Adrenal gland (tissue), 9 donors: ENCODE measurements at regions not wholly inside any gene's neighbourhood (a gene's known extent, or its start where the extent isn't known, plus 50 kb on each side); places are given as distances from the start of the nearest gene placed in this dataset.

Experiments
- DNase-seq, 7 donors: peaks; one replicate each; pipeline ENCODE4 v3.0.0-alpha.2; 2019 to 2020
- H3K27ac ChIP-seq, 5 donors: fragments of 200-600 bp; sonication (generic) in 4 of 5; 1 replicate in 3 of 5; 2 replicates in 2 of 5; pipeline versions ENCODE4 v1.5.1 to v1.8.0; 2016 to 2020; ENCODE audit warnings: mild to moderate bottlenecking in 1 of 5
- H3K27me3 ChIP-seq: fragments of 200-600 bp; 2 replicates; pipeline ENCODE4 v1.8.0; 2021
- H3K36me3 ChIP-seq, 2 donors: fragments of 200-600 bp; replicated peaks in 1 of 2; 1 replicate in 1 of 2; 2 replicates in 1 of 2; pipeline versions ENCODE4 v1.5.1 to v1.8.0; 2018 to 2022
- H3K4me1 ChIP-seq, 2 donors: fragments of 200-600 bp; replicated peaks in 1 of 2; 1 replicate in 1 of 2; 2 replicates in 1 of 2; pipeline versions ENCODE4 v1.5.1 to v1.8.0; 2018 to 2021
- H3K4me3 ChIP-seq, 4 donors: fragments of 200-600 bp; sonication (generic) in 3 of 4; one replicate each; pipeline ENCODE4 v1.5.1; 2016 to 2018
- H3K9me3 ChIP-seq, 3 donors: fragments of 200-600 bp; sonication (generic) in 1 of 3; replicated peaks in 1 of 3; 1 replicate in 2 of 3; 2 replicates in 1 of 3; pipeline versions ENCODE4 v1.5.1 to v1.8.0; 2016 to 2021
- POLR2A ChIP-seq, 2 donors: fragments of 450-650 bp; IDR thresholded peaks; one replicate each; pipeline ENCODE4 v1.6.1; 2017; ENCODE audit warnings: antibody characterized with exemption in 2 of 2, mild to moderate bottlenecking in 2 of 2, moderate library complexity in 1 of 2
- WGBS, 4 donors: extraction: QIAGEN DNeasy Blood & Tissue Kit in 2 of 4; methylation state at CpG; one replicate each; pipeline versions ENCODE4 v1.1.5 to v1.1.7; 2013 to 2017; 5-methylcytosine and 5-hydroxymethylcytosine counted together
- intact Hi-C, 2 donors: fragments of 100-400 bp; cut with DNase I; formaldehyde crosslinking; loops; one replicate each; pipeline versions ENCODE4 v1.14.1 to v1.15.0; 2022 to 2023
- TF ChIP-seq, protein P1 (sequence below), 6 experiments: fragments of 450-650 bp in 4 of 6; fragments of 200-600 bp in 2 of 6; sonication (generic) in 1 of 6; IDR thresholded peaks; 1 replicate in 5 of 6; 2 replicates in 1 of 6; pipeline versions ENCODE4 v1.5.1 to v1.8.0; 2016 to 2021; ENCODE audit warnings: antibody characterized with exemption in 6 of 6, mild to moderate bottlenecking in 2 of 6, moderate library complexity in 1 of 6
- donor health status: healthy with polysubstance abuse.
- donor health status: Bipolar disorder and iron deficiency.
- donor health status: DM: yes; HTN: yes; CAD: no.
- donor health status: DM: no; HTN: no; CAD: no.
- donor health status: DM: no; HTN: no; CAD: no.

DNA sequence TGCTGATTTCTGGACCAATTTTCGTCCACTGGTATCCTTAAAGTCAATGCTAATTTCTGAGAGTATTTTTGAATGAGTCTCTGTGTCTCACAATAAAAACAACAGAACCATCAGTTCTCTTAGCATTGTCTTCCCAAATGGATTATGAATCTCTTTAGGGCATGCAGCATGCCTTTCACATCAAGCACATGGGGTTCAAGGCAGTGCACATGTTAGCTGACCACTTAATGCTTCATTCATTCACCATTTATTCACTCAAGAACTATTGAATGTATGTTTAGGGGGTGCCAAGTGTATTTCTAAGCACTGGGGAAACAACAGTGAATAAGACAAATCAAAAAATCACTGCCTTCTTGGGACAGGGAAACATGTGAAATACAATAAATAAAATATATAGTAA, 126.7 kb upstream of the SLC44A3 start:
- intact Hi-C loops = no loop called here
- H3K9me3 ChIP-seq = no peaks in the 10 kb centered on the region
- DNase-seq = no peak
- peaks cover 6 to 11% of the 10 kb centered on the region in 2 donors for H3K4me1 ChIP-seq
- no peaks in the 10 kb centered on the region for H3K27me3 ChIP-seq
- no peaks in the 10 kb centered on the region for H3K36me3 ChIP-seq
- TF ChIP-seq, protein P1, sequence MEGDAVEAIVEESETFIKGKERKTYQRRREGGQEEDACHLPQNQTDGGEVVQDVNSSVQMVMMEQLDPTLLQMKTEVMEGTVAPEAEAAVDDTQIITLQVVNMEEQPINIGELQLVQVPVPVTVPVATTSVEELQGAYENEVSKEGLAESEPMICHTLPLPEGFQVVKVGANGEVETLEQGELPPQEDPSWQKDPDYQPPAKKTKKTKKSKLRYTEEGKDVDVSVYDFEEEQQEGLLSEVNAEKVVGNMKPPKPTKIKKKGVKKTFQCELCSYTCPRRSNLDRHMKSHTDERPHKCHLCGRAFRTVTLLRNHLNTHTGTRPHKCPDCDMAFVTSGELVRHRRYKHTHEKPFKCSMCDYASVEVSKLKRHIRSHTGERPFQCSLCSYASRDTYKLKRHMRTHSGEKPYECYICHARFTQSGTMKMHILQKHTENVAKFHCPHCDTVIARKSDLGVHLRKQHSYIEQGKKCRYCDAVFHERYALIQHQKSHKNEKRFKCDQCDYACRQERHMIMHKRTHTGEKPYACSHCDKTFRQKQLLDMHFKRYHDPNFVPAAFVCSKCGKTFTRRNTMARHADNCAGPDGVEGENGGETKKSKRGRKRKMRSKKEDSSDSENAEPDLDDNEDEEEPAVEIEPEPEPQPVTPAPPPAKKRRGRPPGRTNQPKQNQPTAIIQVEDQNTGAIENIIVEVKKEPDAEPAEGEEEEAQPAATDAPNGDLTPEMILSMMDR (IDR thresholded peaks at IDR 0.05) = no peak
- no peak for TF ChIP-seq POLR2A (IDR thresholded peaks at IDR 0.05)
- no peak overlapping the region for H3K4me3 ChIP-seq
- WGBS, 4 donors = 95 to 98% (median 96%) methylated on average over 1 of the region's 1 CpG
- H3K27ac ChIP-seq = no peak overlapping the region

DNA sequence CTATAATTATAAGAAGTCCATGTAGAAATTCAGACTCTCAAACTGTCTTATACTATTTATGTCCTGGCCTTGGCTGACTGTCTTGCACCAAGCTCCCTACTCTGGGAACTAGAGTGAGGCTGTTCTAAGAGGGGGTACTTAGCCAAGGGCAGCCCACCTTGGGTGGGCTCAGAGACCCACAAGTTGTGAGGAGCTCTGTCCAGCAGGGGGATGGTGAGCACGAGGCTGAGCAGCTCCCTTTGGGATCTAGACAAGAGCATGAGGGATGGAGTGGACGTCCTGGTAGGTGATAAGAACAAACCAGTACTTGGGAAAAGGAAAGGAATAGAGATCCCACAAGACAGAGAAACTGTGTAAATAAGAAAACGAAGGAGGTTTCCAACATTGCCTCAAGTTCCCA, 127.1 kb upstream of the SLC44A3 start:
- Histone ChIP-seq H3K4me1 (peaks cover 2 to 8% of the 10 kb centered on the region in 2 donors), H3K36me3 (no peaks in the 10 kb centered on the region), H3K4me3 (no peak overlapping the region), H3K9me3 (no peaks in the 10 kb centered on the region), H3K27ac (no peak overlapping the region), H3K27me3 (no peaks in the 10 kb centered on the region)
- no peak for DNase-seq
- no peak for TF ChIP-seq POLR2A (IDR thresholded peaks at IDR 0.05)
- TF ChIP-seq, protein P1 (IDR thresholded peaks at IDR 0.05) = no peak
- WGBS, 4 donors = 80 to 96% (median 82%) methylated on average over 3 of the region's 3 CpGs
- intact Hi-C loops = no loop called here

DNA sequence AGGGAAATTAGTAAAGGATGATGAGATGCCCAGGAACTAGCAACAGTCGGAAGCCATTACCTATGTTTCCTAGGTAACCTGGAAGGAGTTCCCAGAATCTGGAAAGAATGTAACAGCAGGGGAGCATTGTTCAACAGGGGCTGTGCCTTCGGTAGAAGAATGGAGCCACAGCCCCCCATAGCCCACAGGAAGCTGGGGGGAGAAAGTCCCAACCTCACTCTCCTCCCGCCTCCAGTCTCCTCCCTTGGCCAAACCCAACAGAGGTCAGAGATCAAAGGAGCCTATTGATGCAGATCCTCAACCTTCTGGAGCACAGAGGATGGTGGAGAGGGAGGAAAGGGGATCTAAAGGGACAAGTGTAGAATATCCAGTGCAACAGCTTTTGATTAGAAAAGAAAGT, 131.5 kb upstream of the SLC44A3 start:
- H3K9me3 ChIP-seq = no peaks in the 10 kb centered on the region
- peaks cover 0 to 8% of the 10 kb centered on the region in 2 donors for H3K4me1 ChIP-seq
- no peaks in the 10 kb centered on the region for H3K36me3 ChIP-seq
- H3K4me3 ChIP-seq = no peak overlapping the region
- H3K27me3 ChIP-seq = no peaks in the 10 kb centered on the region
- H3K27ac ChIP-seq = no peak overlapping the region
- TF ChIP-seq, protein P1 (IDR thresholded peaks at IDR 0.05) = no peak
- no peak for TF ChIP-seq POLR2A (IDR thresholded peaks at IDR 0.05)
- no peak for DNase-seq
- intact Hi-C loops = no loop called here
- WGBS, 4 donors = 46 to 91% (median 82%) methylated on average over 3 of the region's 3 CpGs

DNA sequence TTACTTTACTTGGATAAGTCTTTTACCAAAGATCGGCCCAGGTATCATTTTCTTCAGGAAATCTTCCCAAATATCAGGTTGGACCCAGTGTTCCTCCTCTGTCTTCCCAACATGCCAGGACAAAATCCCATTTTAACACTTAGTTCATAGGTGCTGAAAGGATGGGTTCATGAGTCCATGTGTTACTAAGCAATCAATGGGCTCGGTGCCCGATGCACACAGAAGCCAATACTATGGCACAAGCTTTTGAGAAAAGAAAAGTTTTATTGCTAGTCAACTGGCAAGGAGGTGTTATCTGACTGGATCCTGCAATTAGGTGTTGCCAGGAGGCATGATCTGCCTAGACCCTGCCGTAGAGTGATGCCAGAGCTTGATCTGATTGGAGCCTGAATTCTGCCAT, 133.3 kb upstream of the SLC44A3 start:
- no peaks in the 10 kb centered on the region for H3K36me3 ChIP-seq
- no peak for TF ChIP-seq POLR2A (IDR thresholded peaks at IDR 0.05)
- TF ChIP-seq, protein P1 (IDR thresholded peaks at IDR 0.05) = no peak
- peaks cover 0 to 8% of the 10 kb centered on the region in 2 donors for H3K4me1 ChIP-seq
- no peak for DNase-seq
- intact Hi-C loops = no loop called here
- H3K4me3 ChIP-seq = no peak overlapping the region
- H3K27me3 ChIP-seq = no peaks in the 10 kb centered on the region
- 89 to 95% (median 94%) methylated on average over 4 of the region's 4 CpGs for WGBS, 4 donors
- H3K27ac ChIP-seq = no peak overlapping the region
- H3K9me3 ChIP-seq = no peaks in the 10 kb centered on the region
